H9 (cell line): ENCODE measurements at regions not wholly inside any gene's neighbourhood (a gene's known extent, or its start where the extent isn't known, plus 50 kb on each side); places are given as distances from the start of the nearest gene placed in this dataset.
A peak's percentile ranks its signal among the peaks of the same experiment; 100 is the strongest.
"Not testable (repeated sequence)": the region's sequence is repeated elsewhere in the genome, so short reads cannot be mapped to it uniquely, and the experiment has no call there.

Source experiments
- DNase-seq: peaks from one replicate; pipeline ENCODE4 v3.0.0-alpha.2; 2017
- H2AFZ ChIP-seq: one replicate; pipeline ENCODE4 v1.6.1; 2013; ENCODE audit warnings: mild to moderate bottlenecking, low read length, control low read depth, moderate library complexity
- H2AK5ac ChIP-seq: 2 replicates; pipeline ENCODE4 v1.6.1; 2013; ENCODE audit warnings: low read length, control low read depth, mixed read lengths; ENCODE audit not compliant: insufficient read length
- H2BK120ac ChIP-seq: one replicate; pipeline ENCODE4 v1.6.1; 2013; ENCODE audit warnings: low read depth, mild to moderate bottlenecking, low read length, control low read depth, inconsistent platforms; ENCODE audit not compliant: poor library complexity, severe bottlenecking
- H2BK12ac ChIP-seq: 2 replicates; pipeline ENCODE4 v1.6.1; 2013; ENCODE audit warnings: low read length, control low read depth, mixed read lengths, low read depth; ENCODE audit not compliant: insufficient read length
- H2BK15ac ChIP-seq: 2 replicates; pipeline ENCODE4 v1.6.1; 2013; ENCODE audit warnings: low read depth, low read length, control low read depth
- H2BK20ac ChIP-seq: one replicate; pipeline ENCODE4 v1.6.1; 2013; ENCODE audit warnings: low read depth, mild to moderate bottlenecking, low read length, control low read depth, inconsistent platforms; ENCODE audit not compliant: poor library complexity, severe bottlenecking
- H2BK5ac ChIP-seq: 2 replicates; pipeline ENCODE4 v1.6.1; 2013; ENCODE audit warnings: low read length, control low read depth, mixed read lengths; ENCODE audit not compliant: insufficient read length
- H3K14ac ChIP-seq: 2 replicates; pipeline ENCODE4 v1.6.1; 2013; ENCODE audit warnings: low read length, control low read depth; ENCODE audit not compliant: insufficient read depth
- H3K18ac ChIP-seq: 2 replicates; pipeline ENCODE4 v1.6.1; 2013; ENCODE audit warnings: low read depth, mild to moderate bottlenecking, mixed read lengths, low read length, control low read depth; ENCODE audit not compliant: insufficient read length
- H3K23ac ChIP-seq: 2 replicates; pipeline ENCODE4 v1.6.1; 2013; ENCODE audit warnings: low read length, control low read depth, mixed read lengths, low read depth; ENCODE audit not compliant: insufficient read length
- H3K23me2 ChIP-seq: 2 replicates; pipeline ENCODE4 v1.6.1; 2013; ENCODE audit warnings: low read depth, mild to moderate bottlenecking, mixed read lengths, low read length, control low read depth; ENCODE audit not compliant: insufficient read length, poor library complexity, severe bottlenecking
- H3K27ac ChIP-seq: 2 replicates; pipeline ENCODE4 v1.5.1; 2013; ENCODE audit warnings: low read length, control low read depth, mixed read lengths, low read depth; ENCODE audit not compliant: insufficient read length
- H3K27me3 ChIP-seq: 2 replicates; pipeline ENCODE4 v1.6.1; 2013; ENCODE audit warnings: low read length, control low read depth, inconsistent platforms; ENCODE audit not compliant: insufficient read depth
- H3K4ac ChIP-seq: 2 replicates; pipeline ENCODE4 v1.6.1; 2013; ENCODE audit warnings: low read depth, mild to moderate bottlenecking, control low read depth, inconsistent platforms, low read length, moderate library complexity
- H3K4me1 ChIP-seq: 2 replicates; pipeline ENCODE4 v1.6.1; 2013; ENCODE audit warnings: low read length, control low read depth, inconsistent platforms; ENCODE audit not compliant: insufficient read depth
- H3K4me2 ChIP-seq: 2 replicates; pipeline ENCODE4 v1.6.1; 2013; ENCODE audit warnings: low read length, control low read depth, mixed read lengths; ENCODE audit not compliant: insufficient read length, insufficient read depth
- H3K56ac ChIP-seq: 2 replicates; pipeline ENCODE4 v1.6.1; 2013; ENCODE audit warnings: low read depth, mild to moderate bottlenecking, mixed read lengths, low read length, control low read depth; ENCODE audit not compliant: insufficient read length
- H3K79me1 ChIP-seq: 2 replicates; pipeline ENCODE4 v1.6.1; 2013; ENCODE audit warnings: low read depth, mild to moderate bottlenecking, moderate library complexity, low read length, control low read depth, inconsistent platforms; ENCODE audit not compliant: insufficient read depth, poor library complexity, severe bottlenecking
- H3K79me2 ChIP-seq: 2 replicates; pipeline ENCODE4 v1.6.1; 2013; ENCODE audit warnings: low read length, control low read depth, inconsistent platforms; ENCODE audit not compliant: insufficient read depth
- H3K9ac ChIP-seq: 2 replicates; pipeline ENCODE4 v1.6.1; 2013; ENCODE audit warnings: low read length, control low read depth, mixed read lengths; ENCODE audit not compliant: insufficient read length; ENCODE audit errors: extremely low read depth
- H3K9me3 ChIP-seq: one replicate; pipeline ENCODE4 v1.6.1; 2013; ENCODE audit warnings: low read depth, low read length, inconsistent platforms; ENCODE audit not compliant: control insufficient read depth
- H3T11ph ChIP-seq: one replicate; pipeline ENCODE4 v1.6.1; 2013; ENCODE audit warnings: mild to moderate bottlenecking, low read length, control low read depth, inconsistent platforms
- H4K20me1 ChIP-seq: one replicate; pipeline ENCODE4 v1.6.1; 2013; ENCODE audit not compliant: control insufficient read depth, insufficient read length, insufficient read depth
- H4K5ac ChIP-seq: 2 replicates; pipeline ENCODE4 v1.6.1; 2013; ENCODE audit warnings: low read depth, mild to moderate bottlenecking, mixed read lengths, low read length, control low read depth; ENCODE audit not compliant: insufficient read length
- H4K8ac ChIP-seq: replicated peaks from 2 replicates; pipeline ENCODE4 v1.6.1; 2013; ENCODE audit warnings: low read length, control low read depth, mixed read lengths, low read depth; ENCODE audit not compliant: insufficient read length
- H4K91ac ChIP-seq: 2 replicates; pipeline ENCODE4 v1.6.1; 2013; ENCODE audit warnings: low read depth, mild to moderate bottlenecking, moderate library complexity, mixed read lengths, low read length, control low read depth; ENCODE audit not compliant: insufficient read length
- H3K27ac Mint-ChIP-seq, 3 experiments: 2 replicates in 2 of 3; 3 replicates in 1 of 3; pipeline ENCODE4 v1.8.0; 2020 to 2021; ENCODE audit warnings: mixed read lengths in 3 of 3, mild to moderate bottlenecking in 1 of 3, moderate library complexity in 1 of 3
- H3K27me3 Mint-ChIP-seq: 2 replicates; pipeline ENCODE4 v1.8.0; 2021; ENCODE audit warnings: low read depth, mild to moderate bottlenecking, moderate library complexity, mixed read lengths
- H3K36me3 Mint-ChIP-seq, 3 experiments: 2 replicates in 2 of 3; 3 replicates in 1 of 3; pipeline ENCODE4 v1.8.0; 2020 to 2021; ENCODE audit warnings: low read depth in 3 of 3, mixed read lengths in 3 of 3; ENCODE audit not compliant: insufficient read depth in 1 of 3
- H3K4me1 Mint-ChIP-seq, 2 experiments: 2 replicates each; pipeline ENCODE4 v1.8.0; 2020; ENCODE audit warnings: mixed read lengths in 2 of 2
- H3K4me3 Mint-ChIP-seq, 2 experiments: 2 replicates in 1 of 2; 3 replicates in 1 of 2; pipeline ENCODE4 v1.8.0; 2020 to 2021; ENCODE audit warnings: mild to moderate bottlenecking in 2 of 2, mixed read lengths in 2 of 2, moderate library complexity in 1 of 2
- H3K9me3 Mint-ChIP-seq, 2 experiments: 2 replicates in 1 of 2; 3 replicates in 1 of 2; pipeline ENCODE4 v1.8.0; 2020; ENCODE audit warnings: mild to moderate bottlenecking in 2 of 2, mixed read lengths in 2 of 2, moderate library complexity in 1 of 2
- WGBS: extraction: QIAGEN DNeasy Blood & Tissue Kit; methylation state at CpG from one replicate; pipeline ENCODE4 v1.1.7; 2013; ENCODE audit warnings: missing lambda C conversion rate, low lambda C conversion rate, mixed read lengths; ENCODE audit not compliant: insufficient read length; ENCODE audit errors: extremely low coverage; 5-methylcytosine and 5-hydroxymethylcytosine counted together

GRCh38 chr16:29199626-29200025 lies 206.9 kb downstream of the NPIPB11 start:
- WGBS: no CpG with 5 or more reads among the region's 15 CpGs
- H2BK5ac ChIP-seq, H2BK15ac ChIP-seq, H3K14ac ChIP-seq, H3K4me1 ChIP-seq, H3K27ac Mint-ChIP-seq, H4K20me1 ChIP-seq, H2AK5ac ChIP-seq, H3K23me2 ChIP-seq, H3K4me3 Mint-ChIP-seq, H3K27me3 ChIP-seq, H3K56ac ChIP-seq, H2BK12ac ChIP-seq, H3K9me3 ChIP-seq, H3K9me3 Mint-ChIP-seq, H2AFZ ChIP-seq, H2BK120ac ChIP-seq, H2BK20ac ChIP-seq, H3K18ac ChIP-seq, H3K79me2 ChIP-seq, H3K27ac ChIP-seq, H3K4ac ChIP-seq, H3T11ph ChIP-seq, H4K91ac ChIP-seq, H4K5ac ChIP-seq, H3K79me1 ChIP-seq, H3K23ac ChIP-seq, H4K8ac ChIP-seq, H3K9ac ChIP-seq, H3K4me2 ChIP-seq, H3K36me3 Mint-ChIP-seq: not testable (repeated sequence)
- H3K4me1 Mint-ChIP-seq: peaks cover 14 to 20% of the 10 kb centered on the region in 2 experiments
- H3K27me3 Mint-ChIP-seq: peaks cover 35% of the 10 kb centered on the region
- DNase-seq: peak; percentile 6
